ENCODE measurements at regions not wholly inside any gene's neighbourhood (a gene's known extent, or its start where the extent isn't known, plus 50 kb on each side); places are given as distances from the start of the nearest gene placed in this dataset.

GRCh38 chr18:11407940-11408339, 201.5 kb upstream of the SLC35G4 start:
- no peak for TF ChIP-seq CTCF (conservative IDR thresholded peaks at IDR 0.05 in 1 of 2, IDR thresholded peaks at IDR 0.05 in 1 of 2; ENCODE audit: low read depth in 1 of 2, low read length in 2 of 2)
- no peak for TF ChIP-seq EZH2 (IDR thresholded peaks at IDR 0.05; ENCODE audit: low read length, missing control alignments)
